NCI-H2196 (cell line): ENCODE measurements at regions not wholly inside any gene's neighbourhood (a gene's known extent, or its start where the extent isn't known, plus 50 kb on each side); places are given as distances from the start of the nearest gene placed in this dataset.

Experiments
- DNase-seq: peaks from one replicate; lab custom pipeline; 2025; ENCODE audit not compliant: unreplicated experiment; lab: John Stamatoyannopoulos, UW

GRCh38 chr11:112881461-112881860 is 79.8 kb upstream of the NCAM1 start:
- DNase-seq, result peak; percentile 87

- no peak for DNase-seq
Measured at GRCh38 chr11:112882494-112883381, 78.5 kb upstream of the NCAM1 start.

GRCh38 chr11:112884012-112884767 is 77.0 kb upstream of the NCAM1 start:
- no peak for DNase-seq

GRCh38 chr11:112885744-112886433 is 75.3 kb upstream of the NCAM1 start:
- peak; percentile 11 for DNase-seq

GRCh38 chr11:112886434-112887370 is 74.5 kb upstream of the NCAM1 start:
- no peak for DNase-seq

- DNase-seq, result no peak
Measured at GRCh38 chr11:112889446-112889845, 71.8 kb upstream of the NCAM1 start.

GRCh38 chr11:112899235-112900006 is 61.8 kb upstream of the NCAM1 start:
- DNase-seq, result no peak

GRCh38 chr11:112901924-112902323 is 59.3 kb upstream of the NCAM1 start:
- DNase-seq, result no peak

GRCh38 chr11:112902361-112903011 is 58.7 kb upstream of the NCAM1 start:
- DNase-seq, result no peak

GRCh38 chr11:112903340-112903739 is 57.9 kb upstream of the NCAM1 start:
- no peak for DNase-seq

GRCh38 chr11:112911124-112911523 is 50.1 kb upstream of the NCAM1 start:
- DNase-seq, result no peak
